ENCODE measurements at regions not wholly inside any gene's neighbourhood (a gene's known extent, or its start where the extent isn't known, plus 50 kb on each side); places are given as distances from the start of the nearest gene placed in this dataset.

DNA sequence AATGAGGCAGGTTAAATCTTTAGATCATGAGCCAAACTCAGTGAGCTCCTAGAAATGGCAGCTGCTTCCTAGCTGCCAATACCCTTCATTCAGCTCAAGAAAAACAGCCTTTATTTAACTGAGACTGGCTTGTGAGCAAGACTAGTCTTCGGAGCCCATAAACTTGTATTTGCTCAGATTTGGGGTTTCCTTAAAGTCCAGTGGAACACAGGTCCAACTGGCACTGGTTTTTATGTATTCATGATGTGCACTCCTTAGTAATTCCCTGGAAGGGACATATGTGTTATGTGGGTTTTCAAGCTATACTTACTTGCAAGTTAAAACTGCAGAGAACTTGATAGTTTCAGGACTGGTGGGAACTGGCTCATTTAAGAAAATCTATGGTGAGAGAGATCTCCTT, 380.1 kb upstream of the TMEM132C start:
- Mint-ChIP-seq H3K4me3 (no peak overlapping the region), H3K4me1 (no peaks in the 10 kb centered on the region), H3K27me3 (no peaks in the 10 kb centered on the region), H3K36me3 (ENCODE audit: insufficient read depth) (no peaks in the 10 kb centered on the region), H3K27ac (ENCODE audit: low read depth) (no peak overlapping the region), H3K9me3 (no peaks in the 10 kb centered on the region)
- ATAC-seq (replicated peaks; ENCODE audit: extremely low read depth, poor library complexity, severe bottlenecking) (no peak), DNase-seq (ENCODE audit: low spot score in 2 of 2) (no peak)

DNA sequence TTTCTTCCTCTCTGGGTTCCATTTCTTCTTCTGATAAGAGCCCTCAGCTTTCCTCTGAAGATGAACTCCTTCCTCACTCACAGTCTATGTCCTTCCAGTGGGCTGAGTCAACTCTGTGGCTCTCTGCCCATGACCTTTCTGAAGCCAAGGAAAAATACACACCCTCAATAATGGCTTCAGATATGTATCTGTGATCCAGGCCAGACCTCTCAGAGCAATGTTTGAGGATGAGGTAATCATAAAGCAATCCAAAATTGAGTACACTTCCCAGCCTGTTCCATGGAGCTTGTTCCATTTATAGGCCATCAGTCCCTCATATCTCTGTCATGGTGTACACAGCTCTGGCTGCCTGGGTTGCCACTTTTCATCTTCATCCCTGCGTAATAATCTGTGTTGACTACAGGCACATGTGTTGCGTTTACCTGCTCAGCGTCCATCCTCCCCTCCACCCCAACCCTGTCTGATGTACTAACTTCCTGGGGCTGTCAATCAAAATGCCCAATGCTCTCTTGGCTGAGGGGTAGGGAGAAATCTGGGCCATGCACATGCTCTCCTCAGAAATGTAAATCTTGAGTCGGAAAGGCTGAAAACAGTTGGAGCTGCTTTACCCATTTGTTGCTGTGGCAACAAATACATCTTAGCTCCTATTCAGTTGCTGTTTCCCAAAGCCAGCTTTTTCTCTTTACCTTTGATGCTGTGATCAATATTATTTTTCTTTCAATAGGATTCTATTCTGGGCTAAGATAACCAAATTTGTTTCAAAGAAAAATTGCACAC, 377.8 kb upstream of the TMEM132C start:
- H3K4me1 Mint-ChIP-seq = no peaks in the 10 kb centered on the region
- H3K9me3 Mint-ChIP-seq = no peaks in the 10 kb centered on the region
- no peak for ATAC-seq (replicated peaks; ENCODE audit: extremely low read depth, poor library complexity, severe bottlenecking)
- no peak overlapping the region for H3K4me3 Mint-ChIP-seq
- H3K27me3 Mint-ChIP-seq = no peaks in the 10 kb centered on the region
- H3K27ac Mint-ChIP-seq (ENCODE audit: low read depth) = no peak overlapping the region
- no peak for DNase-seq (ENCODE audit: low spot score in 2 of 2)
- H3K36me3 Mint-ChIP-seq (ENCODE audit: insufficient read depth) = no peaks in the 10 kb centered on the region

DNA sequence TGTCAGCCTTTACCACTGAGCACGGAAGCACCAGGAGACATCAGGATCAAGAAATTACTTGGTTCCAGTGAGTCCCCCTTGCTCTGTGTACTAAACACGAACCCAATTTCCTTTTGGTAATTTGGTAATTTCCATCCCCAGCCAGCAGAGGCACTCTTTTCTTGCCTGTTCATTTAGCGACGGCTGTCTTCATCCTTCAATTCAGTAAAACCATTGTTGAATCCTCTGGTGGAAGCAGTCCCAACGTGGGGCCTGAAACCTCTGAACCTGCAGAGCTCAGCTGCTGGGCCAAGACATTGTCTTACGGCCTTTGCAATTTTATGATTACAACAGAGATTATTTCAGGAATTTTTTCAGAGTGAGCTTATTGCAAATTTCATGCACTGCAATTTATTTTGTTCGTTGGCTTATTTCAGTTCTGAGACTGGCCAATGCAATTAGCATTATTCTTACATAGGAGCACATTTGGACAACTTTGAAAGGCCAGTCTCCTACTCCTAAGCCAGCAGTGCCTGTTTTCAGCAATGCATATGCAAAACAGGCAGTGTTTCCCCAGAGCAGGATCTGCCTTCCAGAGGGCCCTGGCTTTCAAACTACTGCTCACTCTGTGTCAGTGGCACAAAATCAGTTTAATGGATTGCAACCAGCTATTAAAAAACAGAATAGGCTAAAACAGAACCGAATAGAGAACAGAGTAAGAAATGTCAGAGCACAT, 372.9 kb upstream of the TMEM132C start:
- no peak overlapping the region for H3K4me3 Mint-ChIP-seq
- H3K27me3 Mint-ChIP-seq = no peaks in the 10 kb centered on the region
- H3K36me3 Mint-ChIP-seq (ENCODE audit: insufficient read depth) = no peaks in the 10 kb centered on the region
- DNase-seq (ENCODE audit: low spot score in 2 of 2) = no peak
- H3K27ac Mint-ChIP-seq (ENCODE audit: low read depth) = no peak overlapping the region
- no peak for ATAC-seq (replicated peaks; ENCODE audit: extremely low read depth, poor library complexity, severe bottlenecking)
- no peaks in the 10 kb centered on the region for H3K4me1 Mint-ChIP-seq
- H3K9me3 Mint-ChIP-seq = peaks cover 10% of the 10 kb centered on the region

DNA sequence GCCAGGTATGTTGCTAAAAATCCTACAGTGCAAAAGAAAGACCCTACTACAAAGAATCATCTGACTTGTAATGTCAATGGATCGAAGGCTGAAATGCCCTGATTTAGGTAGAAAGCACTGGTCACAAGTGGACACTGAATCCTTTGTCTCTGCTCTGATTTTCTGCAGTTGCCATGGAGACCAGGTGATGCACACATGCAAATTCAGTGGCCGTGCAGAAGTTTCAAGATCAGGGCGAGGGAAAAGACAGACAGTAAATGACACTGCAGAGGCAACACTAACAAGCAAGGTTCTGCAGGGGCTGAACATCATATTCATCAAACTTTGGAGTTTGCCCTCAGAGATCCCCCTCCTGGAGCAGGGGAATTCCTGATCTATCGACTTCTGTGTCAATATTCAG, 370.3 kb upstream of the TMEM132C start:
- ATAC-seq (replicated peaks; ENCODE audit: extremely low read depth, poor library complexity, severe bottlenecking) (no peak), DNase-seq (ENCODE audit: low spot score in 2 of 2) (no peak)
- no peaks in the 10 kb centered on the region for H3K36me3 Mint-ChIP-seq (ENCODE audit: insufficient read depth)
- H3K4me1 Mint-ChIP-seq = no peaks in the 10 kb centered on the region
- no peaks in the 10 kb centered on the region for H3K27me3 Mint-ChIP-seq
- no peak overlapping the region for H3K27ac Mint-ChIP-seq (ENCODE audit: low read depth)
- no peak overlapping the region for H3K4me3 Mint-ChIP-seq
- H3K9me3 Mint-ChIP-seq = peaks cover 10% of the 10 kb centered on the region

DNA sequence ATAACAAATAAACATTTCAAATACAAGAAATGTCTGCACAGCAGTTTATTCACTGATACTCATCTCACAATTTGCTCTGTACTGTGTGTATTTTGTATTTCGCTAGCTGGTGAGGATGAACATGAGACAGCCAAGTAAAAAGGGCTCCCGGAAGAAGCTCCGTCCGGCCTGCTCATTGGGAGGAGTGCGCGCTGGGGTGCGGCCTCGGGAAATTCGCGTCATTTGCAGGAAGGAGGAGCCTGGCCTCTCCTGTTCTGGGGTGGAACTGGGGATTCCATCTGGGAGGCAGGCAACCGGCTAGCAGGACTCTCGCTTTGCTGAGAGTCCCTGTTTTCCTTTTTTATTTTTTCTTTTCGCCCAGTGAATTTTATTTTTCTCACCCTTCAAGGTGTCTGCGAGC, 368.4 kb upstream of the TMEM132C start:
- Mint-ChIP-seq H3K9me3 (peaks cover 10% of the 10 kb centered on the region), H3K27me3 (no peaks in the 10 kb centered on the region), H3K4me1 (no peaks in the 10 kb centered on the region), H3K4me3 (no peak overlapping the region), H3K36me3 (ENCODE audit: insufficient read depth) (no peaks in the 10 kb centered on the region), H3K27ac (ENCODE audit: low read depth) (no peak overlapping the region)
- DNase-seq (ENCODE audit: low spot score in 2 of 2) = no peak
- ATAC-seq (replicated peaks; ENCODE audit: extremely low read depth, poor library complexity, severe bottlenecking) = no peak

DNA sequence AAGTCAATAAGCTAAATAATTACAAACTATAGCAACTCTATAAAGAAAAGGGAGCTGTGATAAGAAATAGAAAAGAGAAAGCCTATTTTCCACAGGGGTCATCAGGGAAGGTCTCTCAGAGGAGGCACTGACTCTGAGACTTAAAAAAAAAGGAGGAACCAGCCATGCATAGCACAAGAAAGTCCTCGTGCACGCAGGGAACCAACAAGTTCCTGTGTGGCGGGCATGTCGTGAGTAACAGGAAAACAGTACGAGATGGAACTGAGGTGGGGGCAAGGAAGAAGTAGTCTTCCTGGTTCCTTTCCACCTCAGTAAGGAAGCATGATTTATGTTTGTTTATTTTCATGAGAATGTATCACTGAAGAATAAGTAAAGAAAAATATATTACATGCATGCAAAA, 367.0 kb upstream of the TMEM132C start:
- Mint-ChIP-seq H3K4me1 (no peaks in the 10 kb centered on the region), H3K36me3 (ENCODE audit: insufficient read depth) (no peaks in the 10 kb centered on the region), H3K4me3 (no peak overlapping the region), H3K27me3 (no peaks in the 10 kb centered on the region), H3K9me3 (peaks cover 14% of the 10 kb centered on the region), H3K27ac (ENCODE audit: low read depth) (no peak overlapping the region)
- ATAC-seq (replicated peaks; ENCODE audit: extremely low read depth, poor library complexity, severe bottlenecking) (no peak), DNase-seq (ENCODE audit: low spot score in 2 of 2) (no peak)

DNA sequence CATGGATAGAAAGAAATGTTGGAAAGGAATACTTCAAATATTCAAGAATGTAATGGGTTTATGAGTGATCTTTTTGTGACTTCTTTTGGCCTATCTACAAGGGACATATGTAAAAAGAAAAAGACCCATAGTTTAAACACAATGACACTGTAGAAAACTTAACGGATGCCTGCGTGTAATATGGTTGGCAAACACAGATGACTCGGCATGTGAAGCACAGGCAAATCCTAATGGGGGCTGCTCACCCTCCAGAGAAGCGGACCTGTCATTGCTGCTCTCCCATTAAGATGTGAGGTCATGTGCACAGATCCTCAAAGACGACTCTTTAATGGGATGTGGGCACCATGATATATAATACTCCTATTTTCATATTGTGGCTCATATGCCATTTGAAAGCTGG, 366.6 kb upstream of the TMEM132C start:
- no peaks in the 10 kb centered on the region for H3K36me3 Mint-ChIP-seq (ENCODE audit: insufficient read depth)
- DNase-seq (ENCODE audit: low spot score in 2 of 2) = no peak
- no peaks in the 10 kb centered on the region for H3K4me1 Mint-ChIP-seq
- no peak overlapping the region for H3K27ac Mint-ChIP-seq (ENCODE audit: low read depth)
- peaks cover 10% of the 10 kb centered on the region for H3K9me3 Mint-ChIP-seq
- H3K27me3 Mint-ChIP-seq = no peaks in the 10 kb centered on the region
- no peak for ATAC-seq (replicated peaks; ENCODE audit: extremely low read depth, poor library complexity, severe bottlenecking)
- no peak overlapping the region for H3K4me3 Mint-ChIP-seq

DNA sequence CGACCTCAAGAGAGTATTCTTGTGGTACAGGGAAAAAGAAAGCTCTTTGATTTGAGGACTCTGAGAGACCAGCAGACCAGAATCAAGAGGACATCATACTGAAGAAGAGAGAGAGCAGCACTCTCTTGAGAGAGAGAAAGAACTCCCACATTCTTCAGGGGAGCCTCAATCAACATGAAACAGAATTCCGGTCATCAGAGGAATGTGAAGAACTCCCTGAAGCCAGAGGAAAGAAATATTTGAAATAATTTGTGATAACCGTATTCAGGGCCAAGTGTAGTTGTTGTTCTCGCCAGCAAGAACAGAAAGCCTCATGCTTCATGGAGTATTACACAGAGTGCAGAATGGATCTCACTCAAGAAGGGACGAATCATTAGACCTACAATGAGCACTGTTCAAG, 363.8 kb upstream of the TMEM132C start:
- Mint-ChIP-seq H3K4me3 (no peak overlapping the region), H3K27ac (ENCODE audit: low read depth) (no peak overlapping the region), H3K4me1 (no peaks in the 10 kb centered on the region), H3K9me3 (peaks cover 12% of the 10 kb centered on the region), H3K27me3 (no peaks in the 10 kb centered on the region), H3K36me3 (ENCODE audit: insufficient read depth) (no peaks in the 10 kb centered on the region)
- DNase-seq (ENCODE audit: low spot score in 2 of 2) (no peak), ATAC-seq (replicated peaks; ENCODE audit: extremely low read depth, poor library complexity, severe bottlenecking) (no peak)

DNA sequence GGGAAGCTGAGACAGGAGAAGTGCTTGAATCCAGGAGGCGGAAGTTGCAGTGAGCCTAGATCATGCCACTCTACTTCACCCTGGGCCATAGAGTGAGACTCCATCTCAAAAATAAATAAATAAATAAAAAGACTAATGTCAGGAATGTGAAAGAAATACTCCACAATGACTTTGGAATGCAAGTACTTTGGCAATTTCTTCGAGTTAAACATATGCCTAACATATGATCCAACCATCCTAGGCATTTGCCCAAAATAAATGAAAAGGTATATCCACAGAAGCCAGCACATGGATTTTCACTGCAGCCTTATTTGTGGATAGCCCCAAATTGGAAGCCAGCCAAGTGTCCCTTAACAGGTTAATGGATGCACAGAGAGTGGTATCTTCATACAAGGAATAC, 357.9 kb upstream of the TMEM132C start:
- Mint-ChIP-seq H3K4me3 (no peak overlapping the region), H3K4me1 (no peaks in the 10 kb centered on the region), H3K27ac (ENCODE audit: low read depth) (no peak overlapping the region), H3K9me3 (peaks cover 17% of the 10 kb centered on the region), H3K36me3 (ENCODE audit: insufficient read depth) (no peaks in the 10 kb centered on the region), H3K27me3 (no peaks in the 10 kb centered on the region)
- no peak for DNase-seq (ENCODE audit: low spot score in 2 of 2)
- ATAC-seq (replicated peaks; ENCODE audit: extremely low read depth, poor library complexity, severe bottlenecking) = no peak

DNA sequence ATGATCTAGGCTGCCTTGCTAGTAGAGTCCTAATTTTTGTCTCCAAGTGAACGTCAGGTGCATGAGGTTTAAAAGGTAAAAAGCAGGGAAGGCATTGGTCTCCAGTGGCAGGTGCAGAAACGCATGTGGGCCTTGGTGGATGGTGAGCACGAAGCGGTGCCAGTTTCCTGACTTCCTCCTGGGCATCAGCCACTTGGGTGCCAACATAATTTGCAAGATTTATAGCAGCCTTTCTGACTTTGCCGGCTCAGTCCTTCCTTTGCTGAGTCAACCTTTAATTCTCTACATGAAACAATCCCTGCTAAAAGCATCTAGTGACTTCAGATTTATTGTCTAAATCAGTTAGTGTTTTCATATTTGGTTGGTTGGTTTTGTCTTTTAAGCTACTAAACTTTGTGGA, 355.7 kb upstream of the TMEM132C start:
- Mint-ChIP-seq H3K27ac (ENCODE audit: low read depth) (no peak overlapping the region), H3K27me3 (no peaks in the 10 kb centered on the region), H3K4me3 (no peak overlapping the region), H3K9me3 (peaks cover 13% of the 10 kb centered on the region), H3K4me1 (no peaks in the 10 kb centered on the region), H3K36me3 (ENCODE audit: insufficient read depth) (no peaks in the 10 kb centered on the region)
- DNase-seq (ENCODE audit: low spot score in 2 of 2) = no peak
- ATAC-seq (replicated peaks; ENCODE audit: extremely low read depth, poor library complexity, severe bottlenecking) = no peak

DNA sequence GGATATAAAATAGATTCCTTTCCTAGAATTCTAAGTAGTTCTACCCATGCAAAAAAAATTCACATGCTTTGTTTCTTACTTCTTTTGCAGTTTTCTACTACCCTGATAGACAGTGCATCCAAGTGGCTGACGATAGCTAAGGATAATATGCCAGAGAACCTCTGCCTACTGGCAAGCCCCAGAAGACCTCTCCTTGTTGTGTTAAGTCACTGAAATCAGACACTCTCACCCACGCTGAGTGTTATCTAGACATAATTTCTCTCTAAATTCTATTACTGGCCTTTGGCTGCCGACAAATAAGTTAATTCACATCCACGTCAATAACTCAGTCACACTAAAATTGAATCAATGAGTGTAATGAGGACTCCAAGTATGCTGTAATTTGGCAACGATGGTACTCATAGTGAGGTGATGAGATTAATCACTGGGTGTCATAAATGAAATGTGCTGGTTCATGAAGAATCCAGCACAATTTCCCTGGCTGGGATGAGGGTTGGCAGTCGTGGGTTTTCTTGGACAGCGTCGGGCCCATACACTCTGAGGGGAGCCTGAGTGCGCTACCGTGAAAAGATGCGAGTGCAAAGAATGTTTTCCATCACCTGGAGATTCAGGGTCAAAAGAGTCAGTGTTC, 354.8 kb upstream of the TMEM132C start:
- no peak for DNase-seq (ENCODE audit: low spot score in 2 of 2)
- Mint-ChIP-seq H3K9me3 (peaks cover 11% of the 10 kb centered on the region), H3K4me1 (no peaks in the 10 kb centered on the region), H3K4me3 (no peak overlapping the region), H3K27me3 (no peaks in the 10 kb centered on the region), H3K36me3 (ENCODE audit: insufficient read depth) (no peaks in the 10 kb centered on the region), H3K27ac (ENCODE audit: low read depth) (no peak overlapping the region)
- no peak for ATAC-seq (replicated peaks; ENCODE audit: extremely low read depth, poor library complexity, severe bottlenecking)

DNA sequence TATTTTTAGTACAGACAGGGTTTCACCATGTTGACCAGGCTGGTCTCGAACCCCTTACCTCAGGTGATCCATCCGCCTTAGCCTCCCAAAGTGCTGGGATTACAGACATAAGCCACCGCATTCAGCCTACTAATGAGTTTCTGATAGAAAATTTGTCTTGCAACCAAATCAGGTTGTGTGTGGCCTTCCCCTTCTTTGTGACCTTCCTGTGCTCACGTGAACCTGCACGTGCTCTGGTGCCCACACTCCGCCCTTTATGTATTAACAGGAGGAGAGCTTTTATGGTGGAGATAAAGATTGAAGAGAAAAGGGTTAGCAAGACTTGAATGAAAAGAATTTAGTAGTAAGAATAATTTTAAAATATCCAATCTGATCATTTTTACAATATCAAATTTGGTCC, 343.5 kb upstream of the TMEM132C start:
- Mint-ChIP-seq H3K36me3 (ENCODE audit: insufficient read depth) (no peaks in the 10 kb centered on the region), H3K27me3 (no peaks in the 10 kb centered on the region), H3K4me1 (no peaks in the 10 kb centered on the region), H3K9me3 (peaks cover 13% of the 10 kb centered on the region), H3K4me3 (no peak overlapping the region), H3K27ac (ENCODE audit: low read depth) (no peak overlapping the region)
- DNase-seq (ENCODE audit: low spot score in 2 of 2) (no peak), ATAC-seq (replicated peaks; ENCODE audit: extremely low read depth, poor library complexity, severe bottlenecking) (no peak)

DNA sequence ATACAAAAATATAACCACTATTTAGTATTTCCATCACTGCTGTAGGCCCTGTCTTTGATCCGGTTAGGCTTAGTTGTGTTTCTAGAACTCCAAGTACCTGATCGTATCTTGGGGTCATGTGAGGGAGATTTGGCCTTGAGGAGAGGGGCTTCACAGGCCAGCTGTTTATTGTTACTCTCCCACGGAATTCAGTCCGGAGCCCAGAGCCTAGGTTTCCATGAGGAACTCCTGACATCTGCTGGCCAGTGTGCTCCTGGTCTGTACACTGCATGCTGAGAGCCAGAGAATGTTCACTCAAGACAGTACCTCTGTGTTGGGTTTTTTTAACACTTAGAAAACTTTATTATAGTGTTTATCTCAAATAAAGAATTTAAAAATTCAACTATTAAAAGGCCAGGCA, 341.0 kb upstream of the TMEM132C start:
- H3K4me3 Mint-ChIP-seq = no peak overlapping the region
- no peaks in the 10 kb centered on the region for H3K27me3 Mint-ChIP-seq
- DNase-seq (ENCODE audit: low spot score in 2 of 2) (no peak), ATAC-seq (replicated peaks; ENCODE audit: extremely low read depth, poor library complexity, severe bottlenecking) (no peak)
- H3K36me3 Mint-ChIP-seq (ENCODE audit: insufficient read depth) = no peaks in the 10 kb centered on the region
- no peak overlapping the region for H3K27ac Mint-ChIP-seq (ENCODE audit: low read depth)
- H3K4me1 Mint-ChIP-seq = no peaks in the 10 kb centered on the region
- peaks cover 8% of the 10 kb centered on the region for H3K9me3 Mint-ChIP-seq
